Spleen (tissue), 7 donors: ENCODE measurements at regions not wholly inside any gene's neighbourhood (a gene's known extent, or its start where the extent isn't known, plus 50 kb on each side); places are given as distances from the start of the nearest gene placed in this dataset.

Experiments used
- POLR2AphosphoS5 ChIP-seq, 3 donors: sonication (generic); formaldehyde crosslinking; IDR thresholded peaks; one replicate each; pipeline ENCODE4 v1.5.1; 2017; ENCODE audit warnings: antibody characterized with exemption in 3 of 3
- TF ChIP-seq, protein P1 (sequence below), 11 experiments: fragments of 200-600 bp in 7 of 11; fragments of 450-650 bp in 4 of 11; sonication (generic) in 4 of 11; IDR thresholded peaks in 8 of 11; conservative IDR thresholded peaks in 3 of 11; 1 replicate in 7 of 11; 2 replicates in 4 of 11; pipeline versions ENCODE4 v1.4.0 to v1.8.0; 2016 to 2021; ENCODE audit warnings: antibody characterized with exemption in 11 of 11, inconsistent platforms in 4 of 11, mild to moderate bottlenecking in 1 of 11
- donor health status: DM: no; HTN: no; CAD: no; lungs with moderate emphysema.
- donor health status: DM: no; HTN: no; CAD: no.
- donor health status: DM: no; HTN: no; CAD: no.

DNA sequence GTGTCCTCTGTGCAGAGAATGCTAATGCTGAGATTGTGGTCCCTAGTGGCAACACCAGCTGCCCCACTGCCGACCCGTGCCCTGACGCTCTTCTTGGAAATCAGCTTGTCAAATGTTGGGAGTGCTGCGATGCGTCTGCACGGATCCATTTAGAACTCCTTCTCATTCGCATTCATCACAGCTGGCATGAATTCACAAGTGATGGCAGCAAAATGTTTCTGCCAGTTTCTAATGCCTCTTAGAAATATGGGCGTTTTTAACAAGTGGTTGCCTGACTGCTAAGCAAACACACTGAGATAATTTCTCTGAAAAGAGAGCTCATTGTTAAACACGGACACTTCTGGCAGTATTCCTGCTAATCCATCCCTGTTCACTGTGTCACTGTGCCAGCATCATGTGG, 131.9 kb upstream of the KCNJ6 start:
- TF ChIP-seq, protein P1, sequence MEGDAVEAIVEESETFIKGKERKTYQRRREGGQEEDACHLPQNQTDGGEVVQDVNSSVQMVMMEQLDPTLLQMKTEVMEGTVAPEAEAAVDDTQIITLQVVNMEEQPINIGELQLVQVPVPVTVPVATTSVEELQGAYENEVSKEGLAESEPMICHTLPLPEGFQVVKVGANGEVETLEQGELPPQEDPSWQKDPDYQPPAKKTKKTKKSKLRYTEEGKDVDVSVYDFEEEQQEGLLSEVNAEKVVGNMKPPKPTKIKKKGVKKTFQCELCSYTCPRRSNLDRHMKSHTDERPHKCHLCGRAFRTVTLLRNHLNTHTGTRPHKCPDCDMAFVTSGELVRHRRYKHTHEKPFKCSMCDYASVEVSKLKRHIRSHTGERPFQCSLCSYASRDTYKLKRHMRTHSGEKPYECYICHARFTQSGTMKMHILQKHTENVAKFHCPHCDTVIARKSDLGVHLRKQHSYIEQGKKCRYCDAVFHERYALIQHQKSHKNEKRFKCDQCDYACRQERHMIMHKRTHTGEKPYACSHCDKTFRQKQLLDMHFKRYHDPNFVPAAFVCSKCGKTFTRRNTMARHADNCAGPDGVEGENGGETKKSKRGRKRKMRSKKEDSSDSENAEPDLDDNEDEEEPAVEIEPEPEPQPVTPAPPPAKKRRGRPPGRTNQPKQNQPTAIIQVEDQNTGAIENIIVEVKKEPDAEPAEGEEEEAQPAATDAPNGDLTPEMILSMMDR (IDR thresholded peaks at IDR 0.05 in 8 of 11, conservative IDR thresholded peaks at IDR 0.05 in 3 of 11) = no peak
- TF ChIP-seq POLR2AphosphoS5 (IDR thresholded peaks at IDR 0.05) = no peak
